GM21825 (cell line): ENCODE measurements at regions not wholly inside any gene's neighbourhood (a gene's known extent, or its start where the extent isn't known, plus 50 kb on each side); places are given as distances from the start of the nearest gene placed in this dataset.

ENCODE experiments used
- ATAC-seq: cut with Tn5 transposase; IDR thresholded peaks from one replicate; pipeline ENCODE4 v1.9.1; 2021; ENCODE audit warnings: mild to moderate bottlenecking, moderate library complexity; ENCODE audit not compliant: unreplicated experiment

DNA sequence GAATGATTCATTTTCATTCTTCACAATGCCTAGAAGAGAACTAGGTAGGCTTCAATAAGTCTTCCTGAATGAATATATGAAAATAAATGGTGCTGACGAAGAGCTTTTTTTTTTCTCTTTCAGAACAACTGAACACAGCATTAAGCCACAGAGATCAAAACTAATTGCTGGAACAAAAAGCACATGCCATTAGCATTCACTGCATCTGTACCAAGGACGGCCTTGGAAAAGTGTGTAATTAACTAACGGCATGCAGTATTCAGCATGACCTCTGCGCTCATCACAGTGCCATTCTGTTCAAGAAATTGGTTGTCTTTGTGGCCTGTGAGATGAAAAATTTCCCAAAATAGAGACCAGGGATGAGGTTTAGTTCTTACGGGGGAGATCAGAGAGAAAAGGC is 99.3 kb downstream of the NUDT12 start:
- ATAC-seq = no peak

DNA sequence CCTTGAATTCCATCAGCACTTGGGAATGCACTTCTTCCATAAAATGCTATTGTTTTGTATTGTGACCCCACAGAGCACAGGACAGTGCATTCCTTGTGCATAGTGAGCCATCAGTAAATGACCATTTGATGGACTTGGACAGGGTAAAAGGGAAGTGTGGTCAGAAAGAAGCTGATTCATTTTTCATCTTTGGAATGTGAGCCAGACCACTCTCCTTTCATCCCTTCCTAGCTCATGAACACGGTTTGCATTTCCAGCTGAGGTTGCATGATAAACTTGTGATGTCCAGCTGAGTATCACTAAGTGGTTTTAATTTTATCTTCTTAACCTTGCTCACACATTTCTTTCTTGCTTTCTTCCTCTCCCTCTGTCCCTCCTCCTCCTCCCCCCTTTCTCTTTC is 101.3 kb downstream of the NUDT12 start:
- no peak for ATAC-seq

DNA sequence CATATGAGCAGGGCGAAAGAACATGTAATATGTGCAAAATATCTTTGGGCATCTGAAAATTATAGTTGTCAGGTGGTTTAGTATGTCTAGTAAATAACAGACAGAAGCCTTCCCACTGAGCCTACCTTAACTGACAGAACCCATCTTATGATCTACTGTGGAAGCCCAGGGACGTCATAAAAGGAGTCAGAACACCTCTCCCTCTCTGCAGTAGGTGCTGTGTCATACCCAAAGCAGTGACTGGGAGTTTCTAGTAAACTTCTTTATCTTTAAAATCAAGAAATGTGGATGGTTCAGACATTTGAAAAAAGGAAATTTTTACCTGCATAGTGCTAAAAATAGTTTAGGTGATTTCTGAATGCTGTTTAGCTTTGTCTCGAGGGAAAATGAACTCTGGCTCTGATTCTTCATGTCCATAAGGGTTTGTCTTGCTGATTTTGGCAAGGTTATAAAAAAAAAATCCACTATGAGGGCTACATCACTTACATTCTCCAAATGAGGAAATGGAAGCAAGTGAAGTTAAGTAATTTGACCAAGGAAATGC is 104.0 kb downstream of the NUDT12 start:
- ATAC-seq = no peak

DNA sequence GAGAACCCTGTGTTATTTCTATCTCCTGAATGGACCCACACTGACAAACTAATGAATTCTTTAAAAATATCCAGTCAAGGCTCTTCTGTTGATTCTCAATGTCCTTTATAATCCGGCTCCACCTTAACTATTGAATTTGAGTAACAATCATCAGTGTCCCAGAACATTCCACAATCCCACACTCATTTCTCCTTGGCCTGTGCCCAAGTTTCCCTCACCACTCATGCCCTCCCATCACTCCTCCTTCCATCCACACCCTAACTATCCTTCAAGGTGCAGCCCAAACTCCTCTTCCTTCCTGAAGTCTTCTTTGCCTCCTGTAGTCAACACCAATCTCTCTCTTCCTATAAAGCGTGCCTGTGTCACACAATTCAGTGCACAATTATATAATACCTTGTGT is 106.1 kb downstream of the NUDT12 start:
- no peak for ATAC-seq

DNA sequence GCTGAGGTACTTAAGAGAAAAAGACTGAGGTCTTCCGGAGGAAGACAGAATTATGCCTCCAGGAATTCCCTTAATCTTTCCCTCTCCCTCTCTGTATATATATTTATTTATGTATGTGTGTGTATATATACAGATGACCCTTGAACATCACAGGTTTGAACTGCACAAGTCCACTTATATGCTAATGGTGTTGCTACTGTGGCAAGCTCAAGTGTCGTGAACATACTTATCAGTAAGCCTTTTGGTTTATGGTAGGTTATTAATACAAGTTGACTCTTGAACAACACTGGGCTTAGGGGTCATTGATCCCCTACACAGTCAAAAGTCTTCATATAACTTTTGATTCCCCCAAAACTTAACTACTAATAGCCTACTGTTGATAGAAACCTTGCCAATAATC is 106.8 kb downstream of the NUDT12 start:
- no peak for ATAC-seq

DNA sequence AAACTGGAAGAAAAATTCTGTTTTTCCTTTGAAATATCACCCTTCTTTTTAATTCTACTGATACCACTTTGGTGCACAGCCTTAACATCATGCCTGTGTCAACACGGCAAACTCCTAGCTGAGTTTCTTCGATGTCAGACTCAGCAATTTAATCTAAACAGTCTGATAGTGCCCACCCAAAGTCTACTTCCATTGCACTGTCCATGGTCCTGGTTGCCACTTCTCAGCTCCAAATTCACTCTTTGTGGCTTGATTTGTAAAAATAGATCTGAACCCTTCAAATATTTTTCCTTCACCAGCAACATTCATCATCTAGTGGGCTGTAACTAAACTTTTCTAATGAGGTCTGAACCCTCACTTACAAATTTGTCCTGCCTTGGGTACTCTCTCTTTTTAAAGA is 107.8 kb downstream of the NUDT12 start:
- ATAC-seq = no peak

DNA sequence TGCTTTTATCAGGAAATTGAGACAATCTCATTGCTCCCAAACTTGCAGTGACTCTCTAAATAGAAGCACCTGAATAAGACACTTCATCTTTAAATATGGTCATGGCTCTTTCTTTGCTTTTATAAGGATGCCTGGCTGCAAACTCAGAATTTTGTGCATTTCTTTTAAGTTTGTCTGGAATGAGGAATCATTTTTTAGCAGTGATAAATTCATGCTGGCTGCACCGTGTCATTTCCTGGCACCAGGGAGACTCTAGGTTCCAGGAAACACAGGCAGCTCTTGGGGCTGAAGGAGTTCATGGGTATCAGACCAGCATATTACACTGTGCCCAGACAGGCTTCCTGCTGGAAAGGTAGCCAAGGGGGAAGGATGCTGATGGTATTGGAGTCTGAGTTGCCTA is 109.9 kb downstream of the NUDT12 start:
- no peak for ATAC-seq

DNA sequence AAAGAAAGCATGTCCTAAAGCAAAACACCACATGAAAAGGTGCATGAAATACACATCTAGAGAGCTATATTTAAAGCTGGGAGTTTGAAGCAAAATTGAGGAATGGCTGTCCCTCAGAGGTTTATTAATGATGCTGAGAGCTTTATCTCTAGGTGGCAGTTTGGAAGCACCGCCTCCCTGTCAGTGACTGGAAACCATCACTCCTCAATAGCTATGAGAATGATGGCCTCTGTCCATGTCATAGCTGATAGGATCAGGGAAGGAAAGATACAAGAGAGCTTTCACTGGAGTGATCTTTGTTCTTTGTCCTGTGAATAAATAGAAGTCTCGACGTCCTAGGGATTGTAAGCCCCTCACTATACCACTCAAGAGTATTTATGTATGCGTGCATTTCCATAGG is 110.5 kb downstream of the NUDT12 start:
- ATAC-seq = no peak

DNA sequence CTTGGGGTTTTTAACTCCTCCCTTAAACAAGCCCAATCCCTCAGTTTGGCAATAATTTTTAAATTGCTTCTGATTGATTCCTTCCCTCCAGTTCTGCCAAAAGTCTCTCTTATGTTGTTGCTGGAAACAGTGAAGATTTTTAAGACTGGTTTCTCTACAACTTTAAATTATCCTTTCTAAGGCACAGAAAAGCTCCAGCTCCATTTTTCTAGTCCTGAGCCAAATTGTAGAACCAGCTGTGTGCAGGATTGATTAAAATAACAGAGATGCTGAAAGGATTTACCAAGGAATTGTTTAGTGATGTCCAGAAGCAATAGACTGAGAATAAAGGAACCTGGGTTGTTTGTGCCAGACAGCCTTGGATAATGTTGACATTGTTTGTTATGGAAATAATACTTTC is 111.3 kb downstream of the NUDT12 start:
- no peak for ATAC-seq

DNA sequence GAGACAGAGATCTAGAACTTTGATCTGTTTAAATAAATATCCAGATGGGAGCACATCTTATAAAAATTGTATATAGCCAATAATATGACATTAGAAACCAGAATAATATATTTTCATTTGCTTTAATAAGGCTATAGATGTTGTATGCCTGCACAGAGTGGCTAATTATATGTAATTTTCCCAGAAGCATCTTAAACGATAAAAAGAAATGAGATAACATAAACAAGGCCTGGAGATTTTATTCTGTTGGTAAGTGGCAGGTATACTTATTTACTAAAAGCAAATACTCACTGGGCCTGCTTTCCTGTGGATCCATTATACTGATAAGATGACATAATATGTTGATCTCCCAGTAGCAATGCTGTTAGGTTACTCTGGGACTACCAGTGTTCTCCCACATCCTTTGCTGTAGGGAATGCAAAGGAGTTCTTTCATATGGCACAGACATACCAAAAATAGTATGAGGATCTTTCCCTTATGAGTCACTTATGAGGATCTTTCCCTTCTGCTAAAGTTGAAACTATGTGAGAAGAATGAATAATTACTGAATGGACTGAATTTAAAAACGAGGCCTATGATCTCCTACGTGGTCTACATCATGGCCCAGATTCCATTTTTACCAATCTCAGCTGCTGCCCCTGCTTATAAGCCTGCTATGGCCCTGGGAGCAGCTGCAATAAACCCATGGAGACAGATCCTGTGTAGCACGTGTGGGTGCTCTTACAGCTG is 112.1 kb downstream of the NUDT12 start:
- no peak for ATAC-seq

DNA sequence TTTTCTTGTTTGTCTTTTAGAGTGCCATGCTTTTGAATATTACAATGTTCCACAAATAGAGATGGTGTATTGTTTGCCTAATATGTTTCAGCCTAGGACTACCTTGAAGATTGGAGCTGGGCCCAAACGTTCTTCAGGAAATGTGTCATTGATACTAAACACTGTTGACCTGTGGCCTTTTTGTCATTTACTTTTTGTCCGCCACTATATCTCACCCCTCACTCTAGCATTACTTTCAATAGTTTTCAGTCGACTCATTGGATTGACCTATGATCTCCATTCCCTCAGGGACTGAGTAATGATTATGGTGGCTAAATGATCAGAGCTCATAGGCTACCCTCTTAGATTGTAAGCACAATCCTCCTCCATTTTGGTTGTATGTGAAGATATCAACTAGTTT is 115.8 kb downstream of the NUDT12 start:
- no peak for ATAC-seq

DNA sequence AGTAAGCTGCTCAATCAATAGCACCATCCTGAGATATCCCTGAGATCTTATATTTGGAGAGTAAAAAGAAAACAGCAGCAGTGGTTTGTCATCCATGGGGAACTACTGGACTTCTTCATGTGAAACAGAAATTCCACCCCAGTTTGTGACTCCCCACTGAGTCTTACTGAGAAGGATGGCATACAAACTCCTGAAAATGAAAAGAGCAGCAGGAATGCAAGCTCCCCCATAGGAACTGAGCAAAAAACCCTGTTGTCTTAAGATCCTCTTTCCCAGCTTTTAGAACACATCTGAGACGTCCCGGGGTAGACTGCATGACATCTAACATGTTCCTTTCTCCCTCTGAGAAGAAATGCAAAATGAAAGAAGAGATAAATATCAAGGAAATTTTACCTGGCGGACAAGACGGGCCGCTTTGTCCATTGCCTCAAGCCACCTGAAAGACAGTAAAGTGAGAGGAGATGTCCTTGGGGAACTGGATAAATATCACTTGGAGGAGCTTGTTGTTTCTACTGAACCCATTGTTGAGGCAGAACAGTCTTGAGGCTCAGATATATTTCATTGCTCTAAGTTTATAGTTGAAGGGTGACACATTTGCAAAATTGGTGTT is 117.1 kb downstream of the NUDT12 start:
- no peak for ATAC-seq

DNA sequence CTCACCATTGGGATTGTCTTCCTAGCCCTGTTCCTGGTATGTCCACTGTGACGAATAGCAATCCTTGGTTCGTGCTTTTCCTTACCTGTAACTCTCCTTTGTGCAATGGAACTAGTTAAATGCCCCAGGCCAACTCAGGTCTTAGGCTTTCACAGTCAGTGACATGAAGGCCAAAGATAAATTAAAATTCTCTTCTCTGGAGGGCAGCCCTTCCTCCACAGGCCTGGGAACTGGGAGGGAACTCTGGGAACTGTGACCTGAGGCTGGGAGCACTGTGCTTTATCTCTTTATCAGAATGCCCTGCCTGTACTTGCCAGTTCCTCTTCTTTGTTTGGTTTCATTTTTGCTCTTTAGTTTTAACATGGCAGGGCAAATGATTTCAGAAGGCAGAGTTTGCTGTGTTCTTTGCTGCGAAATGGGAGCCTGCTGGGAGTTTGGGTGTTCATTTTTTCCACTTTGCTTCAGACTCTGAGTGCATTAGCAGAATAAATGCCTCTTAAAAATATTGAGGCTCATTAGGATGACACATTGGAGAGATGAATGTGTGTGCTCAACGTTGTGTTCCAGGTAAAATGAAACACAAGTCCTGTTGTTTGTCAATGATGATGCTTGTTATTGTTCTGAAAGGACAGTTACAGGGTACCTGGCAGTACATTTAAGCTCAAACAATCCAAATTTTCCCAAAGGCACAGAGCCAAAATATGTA is 118.1 kb downstream of the NUDT12 start:
- no peak for ATAC-seq

DNA sequence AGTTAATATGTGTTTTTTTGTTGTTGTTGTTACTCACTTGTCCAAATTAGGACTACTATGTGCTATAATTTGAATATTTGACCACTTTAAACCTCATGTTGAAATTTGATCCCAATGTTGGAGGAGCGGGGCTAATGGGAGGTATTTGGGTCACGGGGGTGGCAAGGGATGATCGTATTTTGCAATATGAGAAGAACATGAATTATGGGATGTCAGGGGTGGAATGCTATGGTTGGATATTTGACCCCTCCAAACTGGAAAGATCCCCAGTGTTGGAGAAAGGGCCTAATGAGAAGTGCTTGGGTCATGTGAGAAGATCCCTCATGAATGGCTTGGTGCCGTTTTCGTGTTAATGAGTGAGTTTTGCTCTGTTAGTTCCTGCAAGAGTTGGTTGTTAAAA is 119.8 kb downstream of the NUDT12 start:
- no peak for ATAC-seq

DNA sequence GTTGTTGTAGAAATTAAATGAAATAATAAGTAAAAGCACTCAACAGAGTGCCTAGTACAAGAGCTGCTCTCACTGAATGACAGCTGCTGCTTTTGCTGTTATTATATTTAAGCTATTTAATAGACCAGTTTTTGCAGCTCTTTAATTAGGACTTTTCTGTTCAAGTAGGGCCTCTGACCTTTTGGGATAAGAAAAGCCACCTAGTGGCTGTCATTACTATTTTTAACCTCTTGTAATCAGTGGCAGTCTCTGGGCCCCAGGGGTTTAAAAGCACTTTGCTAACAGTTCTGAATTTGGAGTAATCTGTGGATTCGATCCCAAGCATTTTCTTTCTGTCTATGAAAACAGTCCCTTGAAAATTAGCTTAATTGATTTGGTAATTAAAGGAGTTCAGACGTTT is 121.1 kb downstream of the NUDT12 start:
- no peak for ATAC-seq

DNA sequence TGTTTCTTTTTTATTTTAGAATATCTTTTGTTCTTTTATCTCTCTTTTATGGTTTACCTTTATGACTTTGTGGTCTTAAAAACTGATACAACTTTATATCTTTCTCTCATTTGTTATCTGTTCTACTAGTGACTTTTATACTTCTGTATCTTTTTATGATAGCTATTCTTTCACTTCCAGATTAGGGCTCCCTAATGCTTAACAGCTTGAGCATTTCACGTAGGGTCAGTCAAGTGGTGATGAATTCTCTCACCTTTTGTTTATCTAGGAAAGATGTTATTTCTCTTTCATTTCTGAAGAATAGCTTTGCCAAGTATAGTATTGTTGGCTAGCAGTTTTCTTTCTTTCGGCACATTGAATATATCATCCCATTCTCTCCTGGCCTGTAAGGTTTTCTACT is 123.6 kb downstream of the NUDT12 start:
- ATAC-seq = no peak

DNA sequence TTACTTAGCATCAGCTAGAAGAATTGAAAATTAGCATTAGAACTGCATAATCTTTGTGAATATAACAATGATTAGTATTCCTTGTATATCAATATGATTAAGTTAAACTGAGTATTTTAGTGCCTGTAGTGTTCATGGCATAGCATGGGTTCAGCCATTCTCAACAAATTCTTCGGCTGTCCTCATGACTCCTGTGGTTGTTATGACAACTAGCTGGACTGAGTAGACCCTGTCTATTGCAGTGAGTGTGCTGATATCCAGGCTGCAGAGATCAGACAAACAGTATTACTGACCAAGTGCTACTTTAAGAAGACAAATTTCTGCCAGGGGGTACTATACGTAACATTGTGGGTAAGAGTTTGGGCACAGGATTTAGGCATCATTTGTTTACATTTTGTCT is 125.9 kb downstream of the NUDT12 start:
- no peak for ATAC-seq

DNA sequence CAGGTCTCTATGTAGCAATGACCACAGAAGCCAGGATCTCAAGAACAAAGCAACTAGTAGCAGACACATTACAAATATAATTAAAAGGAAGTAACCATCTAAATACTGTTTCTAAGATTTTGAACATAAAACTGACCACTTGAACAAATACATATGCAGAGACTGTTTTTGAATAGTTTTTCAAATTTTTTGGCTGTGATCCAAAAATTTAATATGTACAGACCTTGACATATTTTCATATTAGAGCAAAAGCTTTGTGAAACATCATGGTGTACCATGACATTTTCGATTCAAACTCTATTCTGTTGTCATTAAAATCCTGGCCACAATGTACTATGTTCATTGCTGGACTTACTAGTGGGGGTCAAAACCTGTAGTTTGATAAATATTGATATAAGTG is 126.5 kb downstream of the NUDT12 start:
- ATAC-seq = no peak

DNA sequence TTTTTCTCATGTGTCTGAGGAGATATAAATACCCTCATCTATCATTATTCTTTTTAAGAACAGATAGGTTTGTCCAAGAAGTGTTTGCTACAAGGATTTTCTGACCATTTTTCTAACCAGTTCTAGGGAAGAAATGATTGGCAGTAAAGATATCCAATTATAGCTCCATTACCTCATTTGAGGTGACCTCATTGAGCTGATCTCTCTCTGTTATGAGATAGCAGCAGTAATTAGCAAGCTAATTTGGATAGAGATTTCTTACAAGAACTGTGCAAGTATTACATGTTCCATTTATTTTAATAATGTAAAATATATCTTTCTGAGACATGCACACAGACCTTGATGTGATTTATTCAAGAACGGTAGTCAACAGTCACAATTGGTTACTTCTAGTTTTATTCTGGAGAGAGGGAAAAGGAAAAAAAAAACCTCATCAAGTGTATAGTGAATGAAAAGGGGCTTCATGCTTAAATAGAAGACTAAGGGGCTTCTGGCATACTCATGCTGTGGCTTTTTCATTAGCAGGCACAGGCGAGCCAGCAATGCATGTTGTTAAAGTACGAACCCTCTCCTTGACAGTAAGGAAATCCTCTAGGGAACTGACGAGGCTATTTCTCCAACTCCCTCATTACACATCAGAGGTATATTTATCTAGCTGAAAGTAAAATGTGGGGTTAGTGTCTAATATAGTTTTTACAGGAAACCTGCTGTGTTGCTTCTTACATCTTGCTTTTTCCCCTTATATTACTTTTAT is 127.3 kb downstream of the NUDT12 start:
- ATAC-seq = no peak

DNA sequence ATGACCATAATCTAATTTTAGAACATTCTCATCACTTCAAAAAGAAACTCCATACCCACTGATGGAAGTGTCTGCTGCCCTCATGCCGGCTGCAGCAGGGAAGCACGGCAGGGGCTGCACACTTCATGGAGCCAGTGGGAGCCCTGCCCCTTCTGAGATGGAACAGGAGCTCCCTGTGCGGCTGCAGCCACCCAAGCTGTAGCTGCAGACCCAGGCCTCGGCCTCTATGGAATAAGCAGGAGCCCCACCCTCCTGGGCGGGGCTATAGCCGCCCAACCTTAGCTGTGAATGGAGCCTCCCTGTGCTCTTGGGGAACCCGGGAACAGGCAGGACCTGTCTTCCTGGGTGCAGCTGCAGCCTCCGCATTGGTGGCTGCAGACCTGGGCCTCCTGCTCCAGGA is 128.5 kb downstream of the NUDT12 start:
- ATAC-seq = no peak

DNA sequence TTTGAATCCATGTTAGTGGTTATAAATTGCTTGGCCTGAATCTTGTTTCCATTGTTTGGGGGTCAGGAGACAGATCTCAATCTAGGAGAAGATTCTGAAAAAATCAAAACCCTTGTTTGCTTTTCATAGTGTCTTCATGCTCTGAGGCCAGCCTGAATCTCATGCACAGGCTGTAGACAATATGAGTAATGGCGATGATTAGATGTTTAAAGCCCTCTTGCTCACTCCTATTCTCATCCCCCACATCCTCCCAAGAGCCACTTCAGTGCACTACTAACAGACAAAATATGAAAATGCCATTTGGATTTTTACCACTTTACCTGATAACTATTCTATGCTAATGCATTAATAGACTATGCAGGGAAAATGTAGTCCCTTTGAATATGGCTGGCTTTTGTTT is 129.4 kb downstream of the NUDT12 start:
- ATAC-seq = no peak
